SK-N-MC (cell line): ENCODE measurements at regions not wholly inside any gene's neighbourhood (a gene's known extent, or its start where the extent isn't known, plus 50 kb on each side); places are given as distances from the start of the nearest gene placed in this dataset.

Experiments
- EZH2 ChIP-seq: fragments of 200-600 bp; sonication (generic); IDR thresholded peaks from one replicate; pipeline ENCODE4 v1.6.1; 2017; ENCODE audit warnings: antibody characterized with exemption
- FOXP2 ChIP-seq: optimal IDR thresholded peaks from 2 replicates; pipeline ENCODE3; 2011; ENCODE audit warnings: mild to moderate bottlenecking, moderate library complexity; ENCODE audit not compliant: insufficient read depth; ENCODE audit errors: extremely low read length, control extremely low read depth
- POLR2AphosphoS5 ChIP-seq: IDR thresholded peaks from 2 replicates; pipeline ENCODE4 v1.6.1; 2012; ENCODE audit warnings: mild to moderate bottlenecking, low read depth, low read length, borderline replicate concordance

- TF ChIP-seq EZH2 (no peak), POLR2AphosphoS5 (no peak), FOXP2 (no peak)
Observed at GRCh38 chr5:146395193-146395592, 51.9 kb upstream of the TCERG1 start.
